NCI-H2196 treated with DMSO at 0.1 percent for 48 hours (cell line): ENCODE measurements at regions not wholly inside any gene's neighbourhood (a gene's known extent, or its start where the extent isn't known, plus 50 kb on each side); places are given as distances from the start of the nearest gene placed in this dataset.
"Not testable (repeated sequence)": the region's sequence is repeated elsewhere in the genome, so short reads cannot be mapped to it uniquely, and the experiment has no call there.

ENCODE experiments used
- DNase-seq: peaks from one replicate; lab custom pipeline; 2025; ENCODE audit not compliant: unreplicated experiment; lab: John Stamatoyannopoulos, UW

GRCh38 chr12:131192951-131193350 is 239.2 kb downstream of the ADGRD1 start:
- DNase-seq, result no peak

DNA sequence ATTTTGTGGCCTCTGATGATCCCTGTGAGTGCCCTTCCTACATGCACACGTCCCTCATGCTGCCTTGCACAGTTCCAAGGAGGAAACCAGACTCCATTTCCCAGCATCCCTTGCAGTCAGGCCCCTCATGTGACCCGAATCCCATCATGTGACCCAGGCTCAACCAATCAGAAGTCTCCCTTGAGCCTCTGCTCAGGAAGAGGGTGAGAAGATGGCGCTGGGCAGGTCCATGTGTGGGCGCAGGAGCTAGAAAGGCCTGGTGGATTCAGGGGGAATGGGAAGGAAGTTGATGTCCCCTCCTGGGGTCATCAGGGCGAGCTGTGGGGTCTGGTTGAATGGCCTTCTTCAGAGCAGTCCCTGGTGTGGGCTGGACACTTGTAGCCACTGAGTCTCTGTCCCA is 240.5 kb downstream of the ADGRD1 start:
- DNase-seq, result no peak

DNA sequence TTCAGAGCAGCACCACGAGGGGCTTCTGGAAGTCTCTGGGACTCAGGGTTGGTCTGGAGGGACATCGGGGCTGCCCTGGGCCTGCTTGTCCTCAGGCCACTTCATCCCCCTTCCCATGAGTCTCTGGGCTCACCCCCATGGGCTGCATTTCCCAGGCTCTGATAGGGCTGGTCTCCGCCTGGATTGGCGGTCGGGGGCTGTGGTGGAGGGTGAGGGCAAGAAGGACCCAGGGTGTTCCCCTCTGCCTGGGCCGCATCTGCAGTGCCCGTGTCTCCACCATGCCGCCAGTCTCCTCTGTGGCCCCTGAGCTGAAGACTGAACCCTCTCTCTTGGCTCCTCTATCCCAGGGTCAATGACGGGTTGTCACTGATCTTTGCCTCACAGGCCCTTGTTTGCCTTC is 242.1 kb downstream of the ADGRD1 start:
- no peak for DNase-seq

DNA sequence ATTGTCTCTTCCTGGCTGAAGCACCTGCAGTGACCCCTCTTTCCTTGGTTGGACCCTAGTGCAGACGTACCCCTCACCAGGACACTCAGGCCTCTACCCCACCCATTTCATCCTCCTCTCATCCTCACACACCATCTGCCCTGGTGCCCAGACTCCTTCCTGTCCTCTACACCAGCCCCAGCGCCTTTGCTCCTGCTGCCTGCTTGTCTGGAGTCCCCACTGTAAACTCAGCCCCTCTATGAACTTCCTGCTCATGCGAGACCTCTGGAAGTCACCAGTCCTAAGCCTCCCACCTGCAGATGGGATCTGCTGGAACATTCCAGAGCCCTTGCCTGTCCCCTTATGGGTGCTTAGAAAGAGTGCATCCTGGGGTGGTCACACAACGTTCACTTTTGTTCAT is 242.5 kb downstream of the ADGRD1 start:
- DNase-seq, result no peak

- no peak for DNase-seq
These were observed 243.8 kb downstream of the ADGRD1 start for GRCh38 chr12:131197490-131197889.

DNA sequence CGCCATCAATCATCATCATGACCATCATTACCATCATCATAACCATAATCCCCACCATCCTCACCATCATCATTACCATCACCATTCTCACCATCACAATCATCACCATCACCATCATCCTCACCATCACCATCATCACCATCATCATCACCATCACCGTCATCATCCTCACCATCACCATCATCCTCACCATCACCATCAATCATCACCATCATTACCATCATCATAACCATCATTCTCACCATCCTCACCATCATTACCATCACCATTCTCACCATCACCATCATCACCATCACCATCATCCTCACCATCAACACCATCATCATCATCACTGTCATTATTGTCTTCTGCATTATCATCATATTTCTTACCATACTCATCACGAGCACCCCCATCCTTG is 245.5 kb downstream of the ADGRD1 start:
- no peak for DNase-seq

DNA sequence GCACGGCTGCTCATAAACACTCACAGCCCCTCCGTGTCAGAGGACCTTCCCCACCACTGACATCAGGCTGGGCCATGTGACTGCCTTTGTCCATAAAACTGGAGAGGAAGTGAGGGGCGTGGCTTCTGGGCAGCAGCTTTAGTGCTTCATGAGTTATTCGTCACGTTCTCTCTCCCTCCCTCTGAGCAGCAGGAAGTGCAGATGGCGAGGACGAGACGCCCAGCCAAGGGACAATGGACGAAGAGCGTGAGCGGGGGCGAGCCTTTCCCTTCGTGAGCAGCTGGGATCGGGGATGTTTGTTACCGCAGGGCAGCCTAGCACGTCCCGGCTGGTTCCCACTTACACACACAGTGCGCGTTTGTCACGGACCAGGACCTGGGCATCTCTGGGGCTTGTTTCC is 248.2 kb downstream of the ADGRD1 start:
- not testable (repeated sequence) for DNase-seq

- DNase-seq, result no peak
These were observed 249.1 kb downstream of the ADGRD1 start for GRCh38 chr12:131202592-131203378.

GRCh38 chr12:131203666-131204415 is 250.1 kb downstream of the ADGRD1 start:
- no peak for DNase-seq

DNA sequence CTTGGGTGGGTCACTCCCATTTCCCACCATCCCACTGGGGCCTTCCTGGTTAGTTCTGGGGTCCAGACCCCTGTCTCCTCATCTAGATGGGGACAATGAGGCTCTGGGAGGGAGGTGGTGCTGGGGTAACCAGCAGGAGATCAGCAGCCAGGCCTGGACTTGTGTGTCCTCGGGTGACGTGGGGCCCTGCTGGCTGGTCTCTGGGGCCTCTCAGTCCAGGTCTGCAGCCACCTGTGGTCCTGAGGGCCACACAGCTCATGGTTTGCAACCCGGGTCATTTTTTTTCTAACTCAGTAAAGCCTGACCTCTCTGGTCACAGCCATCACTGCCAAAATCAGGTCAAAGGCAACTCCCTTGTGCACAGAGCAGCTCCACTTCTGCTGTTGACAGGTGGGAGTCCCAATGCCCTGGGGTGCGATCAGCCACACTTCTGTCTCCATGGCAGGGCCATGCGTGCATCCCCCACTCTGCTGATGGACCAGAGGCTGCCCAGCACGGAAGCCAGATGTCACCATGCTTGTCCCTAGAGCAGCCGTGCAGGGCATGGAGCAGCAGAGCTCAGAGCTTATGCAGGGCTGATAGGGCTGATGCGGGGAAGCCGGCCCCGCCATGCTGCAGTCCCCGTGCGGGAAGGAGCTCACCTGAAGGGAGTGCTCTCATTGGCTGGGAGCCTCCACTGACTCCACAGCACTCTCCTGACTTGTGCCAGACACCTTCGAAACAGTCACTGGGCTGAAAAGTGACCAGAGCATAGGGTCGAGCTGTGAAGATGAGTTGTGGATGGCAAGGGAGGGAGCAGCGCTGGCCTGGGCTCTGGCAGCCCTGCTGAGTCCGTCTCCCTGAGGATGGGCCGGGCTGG is 250.9 kb downstream of the ADGRD1 start:
- DNase-seq, result no peak

DNA sequence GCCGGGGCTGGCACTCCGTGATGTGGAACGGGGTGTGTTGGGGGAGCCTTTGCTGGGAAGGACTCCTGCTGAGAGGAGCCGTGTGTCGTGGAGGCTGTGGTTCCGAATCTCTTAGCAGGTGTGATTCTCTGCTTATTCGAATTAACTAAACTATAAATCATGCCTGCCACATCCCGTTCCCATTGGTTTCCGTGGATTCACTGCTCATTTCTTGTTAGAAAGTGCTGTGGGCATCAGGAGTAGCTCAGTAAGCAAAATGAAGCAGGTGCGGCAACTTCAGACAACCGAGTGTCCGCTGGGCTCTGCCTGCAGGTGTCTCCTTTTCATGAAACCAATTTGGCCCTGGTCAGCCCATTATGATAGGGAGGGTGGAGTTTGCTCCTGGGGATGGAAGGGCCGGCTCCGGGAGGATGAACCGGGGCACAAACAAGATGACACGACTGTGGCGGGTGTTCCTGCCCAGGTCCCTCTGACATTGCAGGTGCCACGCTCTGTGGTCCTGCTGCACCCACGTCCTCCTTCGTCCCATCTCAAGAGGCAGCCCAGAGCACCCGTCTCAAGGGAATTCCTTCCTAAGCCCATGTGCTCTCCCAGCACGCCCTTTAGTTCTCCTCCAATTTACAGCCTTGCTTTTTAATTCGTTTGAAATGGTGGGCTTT is 251.7 kb downstream of the ADGRD1 start:
- DNase-seq, result not testable (repeated sequence)

DNA sequence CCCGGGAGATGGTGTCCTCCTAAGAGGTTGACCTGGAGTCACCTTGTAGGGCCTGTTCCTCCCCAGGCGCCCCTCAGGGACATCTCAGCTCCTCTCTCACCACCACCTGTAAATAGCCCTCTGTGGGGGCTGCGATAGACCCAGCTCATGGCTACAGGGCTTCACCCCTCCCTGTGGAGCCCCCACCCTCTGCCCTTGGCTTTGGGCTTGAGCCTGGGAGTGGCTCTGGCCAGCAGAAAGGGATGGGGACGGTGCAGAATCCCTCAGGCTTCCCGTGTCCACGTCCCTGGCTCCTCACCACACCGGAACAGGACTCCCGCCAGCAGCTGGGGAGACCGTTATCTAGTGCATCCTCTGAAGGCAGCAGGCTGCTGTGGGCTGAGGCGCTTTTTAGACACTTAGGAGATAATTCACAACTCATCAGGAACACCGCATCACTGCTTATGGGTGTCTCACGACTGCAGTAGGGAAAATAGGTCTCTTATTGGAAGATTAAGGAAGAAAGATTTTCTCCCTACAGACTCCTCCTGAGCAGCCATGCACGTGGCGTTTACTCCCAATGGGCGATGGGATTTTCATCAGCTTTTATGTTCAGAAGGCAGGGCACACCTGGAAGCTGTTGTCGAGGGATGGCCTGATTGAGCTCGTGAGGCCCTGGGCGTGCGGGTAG is 253.1 kb downstream of the ADGRD1 start:
- DNase-seq, result not testable (repeated sequence)

- not testable (repeated sequence) for DNase-seq
These were observed 253.6 kb downstream of the ADGRD1 start for GRCh38 chr12:131207300-131207660.

GRCh38 chr12:131207841-131208240 is 254.1 kb downstream of the ADGRD1 start:
- DNase-seq, result not testable (repeated sequence)

GRCh38 chr12:131208425-131208824 is 254.7 kb downstream of the ADGRD1 start:
- DNase-seq, result no peak

DNA sequence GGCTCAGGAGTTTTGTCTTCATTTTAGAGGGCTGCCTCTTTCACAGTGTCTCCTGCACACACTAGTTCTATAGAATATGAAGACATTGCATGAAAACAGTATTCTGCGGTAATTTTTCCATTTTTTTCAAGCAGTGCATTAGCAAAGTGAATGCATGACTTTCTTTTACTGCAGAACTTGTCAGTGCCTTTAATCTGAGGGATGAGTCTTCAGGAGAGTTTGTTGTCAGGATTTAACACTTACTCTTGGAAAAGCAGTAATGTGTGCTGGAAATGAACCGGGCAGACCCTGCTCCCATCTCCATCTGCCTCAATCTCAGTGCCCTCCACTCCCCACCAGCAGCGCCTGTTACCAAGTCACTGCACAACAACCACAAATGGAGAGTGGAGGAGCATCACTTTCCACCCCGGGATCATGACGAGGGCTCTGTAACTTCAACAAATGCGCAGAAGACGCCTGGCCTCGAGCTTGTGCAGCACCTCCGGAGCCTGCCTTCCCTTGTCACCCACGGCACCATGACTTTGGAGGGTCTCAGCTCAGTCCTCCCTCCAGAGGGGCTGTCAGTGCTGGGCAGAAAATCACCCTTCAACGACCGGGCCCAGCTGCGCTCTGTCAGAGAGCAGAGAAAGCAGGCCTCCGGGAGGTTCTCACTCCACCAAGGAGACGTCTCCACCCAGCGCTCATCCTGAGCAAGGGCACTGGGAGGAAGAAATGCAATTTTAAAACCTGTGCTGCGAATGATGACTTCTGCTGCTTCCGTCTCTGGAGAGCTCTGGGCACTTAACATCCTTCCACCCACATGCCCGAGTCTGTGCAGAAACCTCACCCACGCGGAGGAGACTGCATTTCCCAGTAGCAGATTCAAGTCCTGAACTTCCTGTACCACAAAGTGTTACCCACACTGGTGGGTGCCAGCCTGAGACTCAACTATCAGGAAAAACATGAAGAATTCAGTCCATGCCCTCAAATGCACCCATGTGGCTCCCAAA is 255.7 kb downstream of the ADGRD1 start:
- DNase-seq, result no peak

GRCh38 chr12:131210506-131211339 is 257.0 kb downstream of the ADGRD1 start:
- DNase-seq, result no peak

DNA sequence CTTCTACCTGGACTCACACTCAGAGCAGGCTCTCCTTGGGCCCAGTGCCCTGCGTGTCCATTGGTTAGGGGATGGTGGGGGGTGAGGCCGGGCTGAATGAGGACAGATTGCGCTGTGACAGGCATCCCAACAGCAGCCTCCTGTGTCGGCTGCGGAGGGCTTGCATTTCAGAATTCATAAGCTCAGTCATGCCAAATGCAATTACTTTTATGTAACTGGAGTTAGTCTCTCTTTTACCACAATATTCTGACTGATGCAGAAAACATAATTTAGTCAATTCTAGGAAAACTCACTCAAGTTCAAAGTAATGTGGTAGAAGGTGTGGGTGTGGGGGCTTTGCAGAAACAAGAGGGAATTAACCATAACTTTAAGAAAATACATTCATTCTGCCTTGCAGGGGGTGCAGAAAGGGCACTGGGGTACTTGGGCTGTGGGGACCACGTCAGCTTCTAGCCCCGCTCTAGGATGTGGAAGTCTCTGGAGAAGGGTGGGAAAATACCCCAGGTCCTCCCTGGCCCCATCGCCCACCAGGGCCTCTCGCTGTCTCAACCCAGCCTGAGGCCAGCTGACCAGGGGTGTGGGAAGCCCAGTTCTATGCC is 257.7 kb downstream of the ADGRD1 start:
- no peak for DNase-seq
